ENCODE measurements at regions not wholly inside any gene's neighbourhood (a gene's known extent, or its start where the extent isn't known, plus 50 kb on each side); places are given as distances from the start of the nearest gene placed in this dataset.

DNA sequence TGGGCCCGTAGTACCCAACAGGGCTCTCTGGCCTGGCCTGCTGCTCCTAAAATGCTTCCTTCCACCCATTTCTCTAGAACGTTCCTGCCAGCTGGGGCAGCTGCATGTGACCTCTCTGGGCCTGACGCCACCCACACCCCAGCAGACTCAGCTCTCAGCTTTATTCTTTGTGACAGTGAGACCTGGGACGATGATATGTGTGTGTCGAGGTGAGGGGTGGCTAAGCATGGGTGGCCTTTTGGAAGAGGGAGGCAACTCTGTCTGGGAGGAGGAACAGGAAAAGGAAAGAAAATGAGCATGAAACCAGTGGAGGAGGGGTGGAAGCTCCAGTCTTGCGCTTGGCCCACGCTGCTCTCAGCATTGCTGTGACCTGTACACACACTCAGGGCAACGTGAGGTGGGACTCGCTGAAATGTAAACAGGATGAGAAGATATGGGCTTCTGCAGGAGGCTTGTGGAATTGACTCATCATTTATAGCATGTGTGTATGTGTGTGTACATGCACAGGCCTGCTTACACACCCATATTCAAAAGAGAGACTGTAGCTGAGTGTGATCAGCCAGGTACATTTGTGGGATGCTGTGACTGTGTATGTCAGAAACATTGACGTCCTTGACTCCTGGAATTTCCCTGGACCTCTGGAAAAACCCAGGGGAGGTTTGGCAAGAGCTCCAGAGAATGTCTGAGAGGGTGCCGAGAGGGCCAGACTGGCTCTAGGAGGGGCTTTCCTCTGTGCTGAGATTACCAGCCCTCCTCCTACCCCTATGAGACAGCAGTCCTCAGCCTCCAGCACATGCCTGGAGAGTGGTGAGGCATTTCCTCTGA, 137.9 kb downstream of the PJA1 start:
- H3K9me3 ChIP-seq, result no peaks in the 10 kb centered on the region
- intact Hi-C loops (cut with DNase I), result no loop called here
- H3K4me3 ChIP-seq, result no peak overlapping the region
- no peaks in the 10 kb centered on the region for H3K27me3 ChIP-seq
- no peak for DNase-seq
- peaks cover 0 to 29% (median 8%) of the 10 kb centered on the region in 4 donors for H3K4me1 ChIP-seq
- TF ChIP-seq EP300 (IDR thresholded peaks at IDR 0.05), result no peak
- TF ChIP-seq, protein P1, sequence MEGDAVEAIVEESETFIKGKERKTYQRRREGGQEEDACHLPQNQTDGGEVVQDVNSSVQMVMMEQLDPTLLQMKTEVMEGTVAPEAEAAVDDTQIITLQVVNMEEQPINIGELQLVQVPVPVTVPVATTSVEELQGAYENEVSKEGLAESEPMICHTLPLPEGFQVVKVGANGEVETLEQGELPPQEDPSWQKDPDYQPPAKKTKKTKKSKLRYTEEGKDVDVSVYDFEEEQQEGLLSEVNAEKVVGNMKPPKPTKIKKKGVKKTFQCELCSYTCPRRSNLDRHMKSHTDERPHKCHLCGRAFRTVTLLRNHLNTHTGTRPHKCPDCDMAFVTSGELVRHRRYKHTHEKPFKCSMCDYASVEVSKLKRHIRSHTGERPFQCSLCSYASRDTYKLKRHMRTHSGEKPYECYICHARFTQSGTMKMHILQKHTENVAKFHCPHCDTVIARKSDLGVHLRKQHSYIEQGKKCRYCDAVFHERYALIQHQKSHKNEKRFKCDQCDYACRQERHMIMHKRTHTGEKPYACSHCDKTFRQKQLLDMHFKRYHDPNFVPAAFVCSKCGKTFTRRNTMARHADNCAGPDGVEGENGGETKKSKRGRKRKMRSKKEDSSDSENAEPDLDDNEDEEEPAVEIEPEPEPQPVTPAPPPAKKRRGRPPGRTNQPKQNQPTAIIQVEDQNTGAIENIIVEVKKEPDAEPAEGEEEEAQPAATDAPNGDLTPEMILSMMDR (IDR thresholded peaks at IDR 0.05), result no peak
- TF ChIP-seq POLR2AphosphoS5 (IDR thresholded peaks at IDR 0.05), result no peak
- TF ChIP-seq POLR2A (IDR thresholded peaks at IDR 0.05), result no peak
- H3K36me3 ChIP-seq, result no peaks in the 10 kb centered on the region
- no peak overlapping the region for H3K27ac ChIP-seq
- WGBS, 2 donors, result 34 to 57% methylated on average over 11 of the region's 11 CpGs

DNA sequence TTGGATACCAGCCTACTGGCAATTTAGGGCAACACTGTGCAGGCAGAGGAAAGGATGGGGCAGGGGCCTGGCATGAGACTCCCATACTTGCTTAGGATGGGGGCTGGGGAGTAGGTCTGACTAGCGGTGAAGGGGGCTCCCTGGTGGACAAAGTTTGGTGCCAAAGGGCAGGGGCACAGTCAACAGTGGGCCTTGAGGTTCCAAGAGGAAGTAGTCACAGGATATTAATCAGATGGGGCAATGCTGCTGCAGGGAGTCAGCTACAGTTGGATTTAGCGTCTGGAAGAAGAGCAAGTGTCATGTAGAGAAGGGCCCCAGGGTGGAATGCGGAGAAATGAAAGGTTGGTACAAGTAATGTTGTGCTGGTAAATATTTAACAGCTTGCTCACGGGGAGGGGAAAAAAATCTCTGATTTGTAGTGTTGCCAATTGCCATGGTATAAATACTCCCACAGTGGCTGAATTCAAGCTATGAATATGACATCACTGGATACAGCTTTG, 139.4 kb downstream of the PJA1 start:
- 61 to 88% methylated on average over 4 of the region's 4 CpGs for WGBS, 2 donors
- H3K27me3 ChIP-seq, result no peaks in the 10 kb centered on the region
- DNase-seq, result no peak
- H3K4me3 ChIP-seq, result no peak overlapping the region
- TF ChIP-seq EP300 (IDR thresholded peaks at IDR 0.05) (no peak), POLR2AphosphoS5 (IDR thresholded peaks at IDR 0.05) (no peak), POLR2A (IDR thresholded peaks at IDR 0.05) (no peak)
- TF ChIP-seq, protein P1 (IDR thresholded peaks at IDR 0.05), result no peak
- H3K36me3 ChIP-seq, result no peaks in the 10 kb centered on the region
- peak overlapping the region in 2 of 4 donors; percentile 48 to 57 for H3K27ac ChIP-seq
- H3K4me1 ChIP-seq, result peaks cover 0 to 29% (median 8%) of the 10 kb centered on the region in 4 donors
- intact Hi-C loops (cut with DNase I), result no loop called here
- H3K9me3 ChIP-seq, result no peaks in the 10 kb centered on the region

DNA sequence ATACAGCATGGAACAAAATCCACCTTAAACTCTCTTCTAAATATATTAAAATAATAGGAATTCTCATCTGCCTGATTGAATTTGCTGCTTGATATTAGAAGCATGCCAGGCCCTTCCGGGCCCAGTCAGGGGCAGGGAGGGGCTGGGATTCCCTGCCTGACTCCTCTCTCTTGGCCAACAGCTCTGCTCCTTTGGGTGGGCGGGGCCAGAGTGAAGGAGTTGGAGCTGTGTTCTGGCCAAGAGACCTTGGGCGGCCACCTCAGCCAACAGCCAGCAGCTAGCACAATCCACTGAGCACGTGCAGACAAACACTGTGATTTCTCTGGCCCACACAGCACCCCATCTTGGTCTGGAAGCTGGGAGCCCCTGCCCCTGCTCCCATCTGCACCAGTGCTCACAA, 140.3 kb downstream of the PJA1 start:
- Histone ChIP-seq H3K9me3 (no peaks in the 10 kb centered on the region), H3K4me1 (peaks cover 0 to 29% (median 8%) of the 10 kb centered on the region in 4 donors), H3K27ac (peak overlapping the region; percentile 47 to 57 (median 50)), H3K36me3 (no peaks in the 10 kb centered on the region), H3K27me3 (no peaks in the 10 kb centered on the region), H3K4me3 (no peak overlapping the region)
- peak in 1 of 4 donors; percentile 26 for TF ChIP-seq POLR2AphosphoS5 (IDR thresholded peaks at IDR 0.05)
- TF ChIP-seq, protein P1 (IDR thresholded peaks at IDR 0.05), result no peak
- WGBS, 2 donors, result 15 to 56% methylated on average over 4 of the region's 4 CpGs
- DNase-seq, result peak; percentile 88
- intact Hi-C loops (cut with DNase I), result loop anchor here (5.0 kb wide), 1 partner anchor 128 kb away; no protein-coding TSS in a partner anchor

DNA sequence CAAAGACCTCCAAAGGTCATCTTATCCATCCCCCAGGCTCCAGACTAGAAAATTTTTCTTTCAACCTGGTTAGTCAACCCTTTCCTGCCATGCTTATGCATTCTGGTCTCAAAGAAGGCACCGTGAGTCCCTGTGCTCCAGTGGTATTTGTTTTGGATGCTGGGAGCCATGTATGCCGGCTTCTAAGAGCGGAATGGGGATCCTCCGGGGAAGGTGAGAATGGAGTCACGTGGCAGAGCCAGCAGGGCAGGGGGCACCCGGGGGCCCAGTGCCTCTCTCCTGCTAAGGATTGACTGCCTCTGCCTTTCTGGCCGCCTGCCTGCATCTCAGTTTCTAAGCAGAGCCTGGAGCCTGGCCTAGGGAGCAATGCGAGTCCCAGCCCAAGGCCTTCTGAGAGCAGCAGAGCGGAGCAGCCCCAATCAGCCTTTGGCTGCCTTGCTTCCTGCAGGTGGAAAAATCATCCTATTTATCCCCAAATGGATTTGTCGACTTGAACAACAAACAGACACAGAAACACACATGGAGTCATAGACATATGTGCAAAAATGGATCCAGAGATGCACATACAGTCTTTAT, 141.0 kb downstream of the PJA1 start:
- 86 to 88% methylated on average over 10 of the region's 10 CpGs for WGBS, 2 donors
- TF ChIP-seq, protein P1 (IDR thresholded peaks at IDR 0.05), result no peak
- TF ChIP-seq EP300 (IDR thresholded peaks at IDR 0.05) (no peak), POLR2A (IDR thresholded peaks at IDR 0.05) (no peak), POLR2AphosphoS5 (IDR thresholded peaks at IDR 0.05) (no peak)
- no peak for DNase-seq
- Histone ChIP-seq H3K4me3 (no peak overlapping the region), H3K4me1 (peaks cover 0 to 29% (median 8%) of the 10 kb centered on the region in 4 donors), H3K27me3 (no peaks in the 10 kb centered on the region), H3K27ac (peak overlapping the region; percentile 39 to 57 (median 50)), H3K36me3 (no peaks in the 10 kb centered on the region), H3K9me3 (no peaks in the 10 kb centered on the region)
- intact Hi-C loops (cut with DNase I), result loop anchor here (5.0 kb wide), 1 partner anchor 127 kb away; no protein-coding TSS in a partner anchor

Data from sigmoid colon (tissue), 6 donors.